ENCODE measurements at regions not wholly inside any gene's neighbourhood (a gene's known extent, or its start where the extent isn't known, plus 50 kb on each side); places are given as distances from the start of the nearest gene placed in this dataset.

DNA sequence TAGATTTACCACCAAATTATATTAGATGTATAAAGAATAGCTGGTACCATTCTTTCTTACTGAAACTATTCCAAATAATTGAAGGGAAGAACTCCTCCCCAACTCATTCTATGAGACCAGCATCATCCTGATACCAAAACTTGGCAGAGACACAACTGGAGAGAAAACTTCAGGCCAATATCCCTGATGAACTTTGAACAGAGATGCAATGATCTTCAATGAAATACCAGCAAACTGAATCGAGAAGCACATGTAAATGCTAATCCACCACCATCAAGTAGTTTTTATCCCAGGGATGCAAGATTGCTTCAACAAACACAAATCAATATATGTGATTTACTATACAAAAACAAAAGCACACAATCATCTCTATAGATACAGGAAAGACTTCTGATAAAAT is 329.8 kb downstream of the RDH14 start:
- H3K4me3 ChIP-seq (ENCODE audit: low read depth, low read length), result no peak overlapping the region
- no peak for DNase-seq (ENCODE audit: low read depth)
- TF ChIP-seq, protein P1, sequence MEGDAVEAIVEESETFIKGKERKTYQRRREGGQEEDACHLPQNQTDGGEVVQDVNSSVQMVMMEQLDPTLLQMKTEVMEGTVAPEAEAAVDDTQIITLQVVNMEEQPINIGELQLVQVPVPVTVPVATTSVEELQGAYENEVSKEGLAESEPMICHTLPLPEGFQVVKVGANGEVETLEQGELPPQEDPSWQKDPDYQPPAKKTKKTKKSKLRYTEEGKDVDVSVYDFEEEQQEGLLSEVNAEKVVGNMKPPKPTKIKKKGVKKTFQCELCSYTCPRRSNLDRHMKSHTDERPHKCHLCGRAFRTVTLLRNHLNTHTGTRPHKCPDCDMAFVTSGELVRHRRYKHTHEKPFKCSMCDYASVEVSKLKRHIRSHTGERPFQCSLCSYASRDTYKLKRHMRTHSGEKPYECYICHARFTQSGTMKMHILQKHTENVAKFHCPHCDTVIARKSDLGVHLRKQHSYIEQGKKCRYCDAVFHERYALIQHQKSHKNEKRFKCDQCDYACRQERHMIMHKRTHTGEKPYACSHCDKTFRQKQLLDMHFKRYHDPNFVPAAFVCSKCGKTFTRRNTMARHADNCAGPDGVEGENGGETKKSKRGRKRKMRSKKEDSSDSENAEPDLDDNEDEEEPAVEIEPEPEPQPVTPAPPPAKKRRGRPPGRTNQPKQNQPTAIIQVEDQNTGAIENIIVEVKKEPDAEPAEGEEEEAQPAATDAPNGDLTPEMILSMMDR (IDR thresholded peaks at IDR 0.05; ENCODE audit: insufficient read depth, low read depth, low read length), result no peak

DNA sequence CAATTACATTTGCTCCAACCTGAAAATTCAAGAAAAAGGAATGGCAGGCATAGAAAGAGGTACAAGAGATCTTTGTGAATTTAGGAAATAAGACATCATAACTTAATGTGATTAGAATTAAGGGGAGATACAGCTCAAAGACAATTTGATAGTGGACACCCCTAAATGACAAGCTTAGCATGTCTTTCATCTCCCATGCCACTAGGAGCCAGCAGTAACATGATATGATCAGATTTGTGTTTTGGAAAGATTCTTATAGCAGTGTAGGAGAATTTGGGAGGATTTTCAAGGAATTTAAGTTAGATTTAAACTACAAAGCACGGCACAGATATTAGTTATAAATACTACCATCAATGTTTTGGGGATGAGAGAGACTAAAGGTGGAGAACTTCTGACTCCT is 340.8 kb downstream of the RDH14 start:
- TF ChIP-seq, protein P1 (IDR thresholded peaks at IDR 0.05; ENCODE audit: insufficient read depth, low read depth, low read length), result peak; percentile 57
- no peak overlapping the region for H3K4me3 ChIP-seq (ENCODE audit: low read depth, low read length)
- DNase-seq (ENCODE audit: low read depth), result peak; percentile 17

DNA sequence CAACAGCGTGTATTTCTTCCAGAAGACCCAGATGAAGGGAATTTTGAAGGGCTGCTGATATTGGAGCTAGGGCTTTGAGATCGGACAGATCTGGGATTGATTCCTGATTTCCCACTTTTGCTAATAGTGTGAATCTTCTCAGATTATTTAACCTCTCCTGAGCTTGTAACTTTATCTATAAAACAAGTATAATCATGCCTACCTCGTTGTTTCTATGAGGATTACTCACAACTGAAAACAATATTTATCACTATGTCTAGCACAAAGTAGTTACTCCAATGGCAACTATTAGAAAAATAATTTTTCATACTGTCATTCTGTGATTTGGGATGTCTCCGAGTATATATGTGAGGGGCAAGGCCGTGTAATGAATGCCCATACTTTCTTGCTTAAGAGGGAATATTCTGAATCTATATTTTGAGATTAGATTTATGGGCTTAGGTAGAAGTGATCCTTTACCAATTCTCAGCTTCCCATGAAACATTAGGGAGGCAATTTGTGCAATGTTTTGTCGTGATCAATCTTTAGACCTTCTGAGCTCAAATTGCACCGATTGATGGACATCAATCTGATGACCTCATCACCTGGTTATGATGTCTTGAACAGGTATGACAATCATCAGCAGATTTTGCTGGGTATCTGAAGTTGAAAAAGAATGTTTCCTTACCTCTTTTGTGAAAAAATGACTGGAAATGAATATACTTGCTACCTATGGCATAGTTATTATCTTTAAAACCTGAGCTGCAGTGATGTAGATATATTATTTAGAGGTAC is 339.9 kb downstream of the KCNS3 start:
- TF ChIP-seq, protein P1 (IDR thresholded peaks at IDR 0.05; ENCODE audit: insufficient read depth, low read depth, low read length), result no peak
- DNase-seq (ENCODE audit: low read depth), result no peak
- H3K4me3 ChIP-seq (ENCODE audit: low read depth, low read length), result no peak overlapping the region

DNA sequence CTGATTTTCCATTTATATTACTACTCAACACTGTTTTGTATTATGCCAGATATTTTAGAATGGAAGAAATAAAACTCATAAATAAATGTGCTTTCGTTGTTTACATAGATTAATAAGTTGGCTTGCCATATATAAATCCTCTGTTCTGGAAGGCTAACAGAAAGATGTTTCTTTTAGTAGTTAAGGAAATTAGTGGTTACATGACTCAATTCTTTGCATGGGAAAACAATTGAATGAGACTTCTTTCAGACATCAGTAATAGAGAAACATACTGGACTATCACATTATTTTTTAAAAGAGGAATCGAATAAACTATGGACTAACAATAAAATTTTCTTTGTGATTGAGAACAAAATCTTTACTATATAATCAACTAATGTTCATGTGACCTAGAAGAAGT is 336.5 kb downstream of the KCNS3 start:
- no peak overlapping the region for H3K4me3 ChIP-seq (ENCODE audit: low read depth, low read length)
- TF ChIP-seq, protein P1 (IDR thresholded peaks at IDR 0.05; ENCODE audit: insufficient read depth, low read depth, low read length), result no peak
- DNase-seq (ENCODE audit: low read depth), result no peak

DNA sequence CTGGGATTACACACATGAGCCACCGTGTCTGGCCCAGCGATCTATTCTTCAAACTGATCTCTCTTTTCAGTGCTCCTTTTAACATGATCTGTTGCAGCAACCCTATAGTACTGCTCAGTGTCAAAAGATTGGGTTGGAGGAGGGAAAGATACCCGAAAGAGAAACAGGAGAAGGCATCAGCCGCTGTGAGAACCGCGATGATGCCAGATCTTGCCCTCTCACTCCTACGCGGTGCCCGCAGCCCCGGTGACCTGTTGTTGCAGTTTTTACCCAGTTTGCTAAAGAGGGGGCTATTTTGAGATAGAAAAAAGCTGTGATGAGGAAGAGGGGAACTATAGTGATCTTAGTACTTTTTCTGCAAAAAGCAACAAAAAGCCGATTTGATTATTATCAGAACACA is 335.5 kb downstream of the KCNS3 start:
- no peak for DNase-seq (ENCODE audit: low read depth)
- H3K4me3 ChIP-seq (ENCODE audit: low read depth, low read length), result no peak overlapping the region
- TF ChIP-seq, protein P1 (IDR thresholded peaks at IDR 0.05; ENCODE audit: insufficient read depth, low read depth, low read length), result no peak

DNA sequence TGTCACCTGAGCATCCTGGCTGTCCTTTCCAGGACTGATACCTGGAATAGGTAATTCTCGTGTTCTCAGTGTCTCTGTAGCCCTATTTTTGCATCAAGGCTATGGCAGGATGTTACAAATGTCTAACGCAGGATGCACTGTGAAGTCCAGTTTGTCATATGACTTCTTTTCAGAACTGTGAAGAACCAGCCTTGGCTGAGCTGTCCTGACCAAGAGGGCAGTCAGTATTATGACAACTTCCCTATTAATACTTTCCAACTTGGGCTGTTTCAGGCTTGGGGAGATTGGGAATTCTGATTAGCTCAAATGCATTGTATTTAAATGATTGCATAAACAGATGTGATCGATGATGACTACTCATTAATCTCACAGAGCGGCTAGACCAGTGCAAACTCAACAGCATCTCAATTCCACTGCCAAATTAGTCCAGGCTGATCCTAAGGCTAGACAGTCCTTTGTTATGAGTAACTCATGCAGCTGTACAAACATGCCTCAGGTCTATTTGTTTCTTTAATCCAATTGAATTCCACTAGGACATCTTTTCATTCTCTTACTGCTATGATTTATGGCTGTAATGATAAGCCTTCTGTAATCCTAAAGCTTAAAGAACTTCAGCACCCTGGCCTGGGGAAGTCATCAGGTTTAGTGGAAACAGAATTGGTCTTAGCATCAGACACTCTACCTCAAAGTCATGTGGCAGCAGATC is 331.6 kb downstream of the KCNS3 start:
- TF ChIP-seq, protein P1 (IDR thresholded peaks at IDR 0.05; ENCODE audit: insufficient read depth, low read depth, low read length), result no peak
- H3K4me3 ChIP-seq (ENCODE audit: low read depth, low read length), result no peak overlapping the region
- peak; percentile 17 for DNase-seq (ENCODE audit: low read depth)

Data from fibroblast of villous mesenchyme (primary cell).